ENCODE measurements at regions not wholly inside any gene's neighbourhood (a gene's known extent, or its start where the extent isn't known, plus 50 kb on each side); places are given as distances from the start of the nearest gene placed in this dataset.

DNA sequence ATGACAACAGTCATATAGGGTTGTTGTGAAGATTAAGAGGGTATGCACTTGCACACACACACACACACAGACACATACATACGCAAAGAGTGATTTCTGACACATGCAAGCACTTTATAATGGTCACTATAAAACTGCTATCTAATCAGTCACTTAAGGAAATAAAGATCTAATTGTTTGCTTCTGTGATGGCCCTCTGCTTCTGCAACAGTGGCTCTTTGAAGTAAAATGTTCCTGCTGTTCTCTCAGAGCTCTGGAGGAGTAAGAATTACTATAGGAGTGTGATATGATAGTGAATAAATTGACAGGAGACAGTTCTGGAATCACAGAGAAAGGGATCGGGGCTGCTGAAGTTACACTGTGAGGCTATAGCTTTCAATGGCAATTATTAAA lies 494.5 kb upstream of the B3GALT2 start:
- Histone ChIP-seq H2AFZ (ENCODE audit: low read length) (no peak overlapping the region), H4K20me1 (ENCODE audit: insufficient read depth, low read length, poor library complexity, severe bottlenecking) (no peaks in the 10 kb centered on the region), H3K4me1 (ENCODE audit: insufficient read depth, low read length, poor library complexity, severe bottlenecking) (no peaks in the 10 kb centered on the region), H3K27me3 (ENCODE audit: insufficient read depth, low read length, poor library complexity, severe bottlenecking) (no peaks in the 10 kb centered on the region), H3K79me2 (ENCODE audit: insufficient read depth, low read length) (no peaks in the 10 kb centered on the region), H3K36me3 (ENCODE audit: insufficient read depth, low read length) (no peaks in the 10 kb centered on the region), H3K4me3 (ENCODE audit: low read length, poor library complexity, severe bottlenecking) (no peak overlapping the region), H3K9me2 (replicated peaks; ENCODE audit: low read depth, low read length) (no peaks in the 10 kb centered on the region), H3K4me2 (ENCODE audit: low read depth, low read length, poor library complexity, severe bottlenecking) (no peak overlapping the region), H3K9ac (ENCODE audit: low read depth, low read length, poor library complexity, severe bottlenecking) (no peak overlapping the region), H3F3A (ENCODE audit: low read depth) (no peaks in the 10 kb centered on the region), H3K9me3 (ENCODE audit: insufficient read depth, low read depth, low read length) (no peaks in the 10 kb centered on the region)
- TF ChIP-seq EZH2phosphoT487 (IDR thresholded peaks at IDR 0.05; ENCODE audit: borderline replicate concordance), result no peak
- TF ChIP-seq, protein P1, sequence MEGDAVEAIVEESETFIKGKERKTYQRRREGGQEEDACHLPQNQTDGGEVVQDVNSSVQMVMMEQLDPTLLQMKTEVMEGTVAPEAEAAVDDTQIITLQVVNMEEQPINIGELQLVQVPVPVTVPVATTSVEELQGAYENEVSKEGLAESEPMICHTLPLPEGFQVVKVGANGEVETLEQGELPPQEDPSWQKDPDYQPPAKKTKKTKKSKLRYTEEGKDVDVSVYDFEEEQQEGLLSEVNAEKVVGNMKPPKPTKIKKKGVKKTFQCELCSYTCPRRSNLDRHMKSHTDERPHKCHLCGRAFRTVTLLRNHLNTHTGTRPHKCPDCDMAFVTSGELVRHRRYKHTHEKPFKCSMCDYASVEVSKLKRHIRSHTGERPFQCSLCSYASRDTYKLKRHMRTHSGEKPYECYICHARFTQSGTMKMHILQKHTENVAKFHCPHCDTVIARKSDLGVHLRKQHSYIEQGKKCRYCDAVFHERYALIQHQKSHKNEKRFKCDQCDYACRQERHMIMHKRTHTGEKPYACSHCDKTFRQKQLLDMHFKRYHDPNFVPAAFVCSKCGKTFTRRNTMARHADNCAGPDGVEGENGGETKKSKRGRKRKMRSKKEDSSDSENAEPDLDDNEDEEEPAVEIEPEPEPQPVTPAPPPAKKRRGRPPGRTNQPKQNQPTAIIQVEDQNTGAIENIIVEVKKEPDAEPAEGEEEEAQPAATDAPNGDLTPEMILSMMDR (conservative IDR thresholded peaks at IDR 0.05; ENCODE audit: low read length), result no peak

DNA sequence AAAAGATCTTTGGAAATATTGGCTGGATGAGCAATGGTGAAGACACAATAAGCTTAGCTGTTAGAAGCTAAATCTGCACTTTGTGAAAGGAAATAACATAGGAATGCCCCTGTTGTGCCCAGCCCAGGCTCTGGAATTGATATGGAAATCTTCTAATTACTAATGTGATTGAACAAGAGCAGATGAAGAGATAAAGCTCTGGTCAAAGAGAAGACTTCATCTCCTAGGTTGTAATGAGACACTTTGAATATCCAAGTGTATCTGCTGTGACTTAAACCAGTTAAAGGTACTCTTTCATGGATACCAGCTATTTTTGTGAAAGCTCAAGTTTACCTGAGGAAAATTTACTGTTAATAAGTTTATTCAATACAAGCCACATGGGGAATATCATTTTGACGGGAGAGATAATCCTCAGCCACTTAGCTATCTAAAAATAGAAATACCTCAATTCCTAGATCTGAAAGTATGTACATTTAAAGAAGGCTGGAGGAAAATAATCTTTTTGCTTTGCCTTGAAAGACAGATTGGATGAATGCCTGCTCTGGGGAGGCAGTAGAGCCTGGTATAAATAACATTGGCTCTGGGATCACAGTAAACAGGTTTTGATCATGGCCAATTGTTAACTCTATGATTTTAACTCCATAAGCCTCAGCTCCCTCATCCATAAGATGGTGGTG lies 494.0 kb upstream of the B3GALT2 start:
- Histone ChIP-seq H3F3A (ENCODE audit: low read depth) (no peaks in the 10 kb centered on the region), H3K79me2 (ENCODE audit: insufficient read depth, low read length) (no peaks in the 10 kb centered on the region), H4K20me1 (ENCODE audit: insufficient read depth, low read length, poor library complexity, severe bottlenecking) (no peaks in the 10 kb centered on the region), H3K4me1 (ENCODE audit: insufficient read depth, low read length, poor library complexity, severe bottlenecking) (no peaks in the 10 kb centered on the region), H3K9ac (ENCODE audit: low read depth, low read length, poor library complexity, severe bottlenecking) (no peak overlapping the region), H3K27me3 (ENCODE audit: insufficient read depth, low read length, poor library complexity, severe bottlenecking) (no peaks in the 10 kb centered on the region), H3K9me3 (ENCODE audit: insufficient read depth, low read depth, low read length) (no peaks in the 10 kb centered on the region), H3K4me3 (ENCODE audit: low read length, poor library complexity, severe bottlenecking) (no peak overlapping the region), H3K36me3 (ENCODE audit: insufficient read depth, low read length) (no peaks in the 10 kb centered on the region), H3K4me2 (ENCODE audit: low read depth, low read length, poor library complexity, severe bottlenecking) (no peak overlapping the region), H2AFZ (ENCODE audit: low read length) (no peak overlapping the region), H3K9me2 (replicated peaks; ENCODE audit: low read depth, low read length) (no peaks in the 10 kb centered on the region)
- no peak for TF ChIP-seq EZH2phosphoT487 (IDR thresholded peaks at IDR 0.05; ENCODE audit: borderline replicate concordance)
- TF ChIP-seq, protein P1 (conservative IDR thresholded peaks at IDR 0.05; ENCODE audit: low read length), result no peak

DNA sequence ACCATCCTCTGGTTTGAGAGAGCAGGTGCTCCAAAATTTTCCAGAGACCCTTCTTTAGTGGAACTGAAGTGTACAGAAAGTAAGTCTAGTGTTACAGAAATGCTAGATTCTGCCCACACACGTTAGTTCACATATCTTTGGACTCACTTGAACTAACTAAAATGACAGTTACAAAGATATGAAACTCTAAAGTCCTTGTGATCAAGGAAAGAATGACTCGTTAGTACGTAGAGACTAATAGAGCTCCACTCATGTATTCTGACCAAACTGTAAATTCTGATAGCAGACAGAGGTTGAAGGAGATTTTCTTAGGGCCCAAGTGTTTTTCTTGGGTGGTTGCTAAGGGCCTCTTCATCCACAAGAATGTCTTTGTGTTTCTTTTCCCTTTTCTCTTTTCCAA lies 491.5 kb upstream of the B3GALT2 start:
- Histone ChIP-seq H2AFZ (ENCODE audit: low read length) (no peak overlapping the region), H3K27me3 (ENCODE audit: insufficient read depth, low read length, poor library complexity, severe bottlenecking) (no peaks in the 10 kb centered on the region), H3K4me2 (ENCODE audit: low read depth, low read length, poor library complexity, severe bottlenecking) (no peak overlapping the region), H3K79me2 (ENCODE audit: insufficient read depth, low read length) (no peaks in the 10 kb centered on the region), H3K9me2 (replicated peaks; ENCODE audit: low read depth, low read length) (no peaks in the 10 kb centered on the region), H3K4me3 (ENCODE audit: low read length, poor library complexity, severe bottlenecking) (no peak overlapping the region), H3F3A (ENCODE audit: low read depth) (no peaks in the 10 kb centered on the region), H3K36me3 (ENCODE audit: insufficient read depth, low read length) (no peaks in the 10 kb centered on the region), H3K9ac (ENCODE audit: low read depth, low read length, poor library complexity, severe bottlenecking) (no peak overlapping the region), H4K20me1 (ENCODE audit: insufficient read depth, low read length, poor library complexity, severe bottlenecking) (no peaks in the 10 kb centered on the region), H3K4me1 (ENCODE audit: insufficient read depth, low read length, poor library complexity, severe bottlenecking) (no peaks in the 10 kb centered on the region), H3K9me3 (ENCODE audit: insufficient read depth, low read depth, low read length) (no peaks in the 10 kb centered on the region)
- TF ChIP-seq, protein P1 (conservative IDR thresholded peaks at IDR 0.05; ENCODE audit: low read length), result no peak
- no peak for TF ChIP-seq EZH2phosphoT487 (IDR thresholded peaks at IDR 0.05; ENCODE audit: borderline replicate concordance)

All from Loucy (cell line).